ENCODE measurements at regions not wholly inside any gene's neighbourhood (a gene's known extent, or its start where the extent isn't known, plus 50 kb on each side); places are given as distances from the start of the nearest gene placed in this dataset.

GRCh38 chr12:118741194-118741593 lies 240.1 kb upstream of the SRRM4 start:
- BruUV-seq (replicated peaks): no TSS peak
- Histone ChIP-seq H3K4me3 (no peak overlapping the region), H3K79me2 (ENCODE audit: low read depth) (no peaks in the 10 kb centered on the region), H4K20me1 (ENCODE audit: insufficient read depth) (no peaks in the 10 kb centered on the region), H3K9me2 (ENCODE audit: insufficient read depth) (no peaks in the 10 kb centered on the region), H3F3A (ENCODE audit: insufficient read depth, low read depth) (no peaks in the 10 kb centered on the region), H2AFZ (no peak overlapping the region), H3K27me3 (ENCODE audit: insufficient read depth, low read depth) (no peaks in the 10 kb centered on the region), H3K4me2 (no peak overlapping the region), H3K36me3 (ENCODE audit: low read depth) (no peaks in the 10 kb centered on the region), H3K4me1 (replicated peaks; ENCODE audit: insufficient read depth) (no peaks in the 10 kb centered on the region), H3K27ac (no peak overlapping the region), H3K9me3 (ENCODE audit: insufficient read depth, low read depth) (no peaks in the 10 kb centered on the region)
- ChIA-PET POLR2A (ENCODE audit: unreplicated experiment) (no interaction called here), CTCF (no interaction called here)
- DNase-seq: no peak
- intact Hi-C loops (cut with micrococcal nuclease; ENCODE audit: unreplicated experiment): no loop called here
- no peak for TF ChIP-seq CTCF (conservative IDR thresholded peaks at IDR 0.05)
- no peak for TF ChIP-seq EZH2 (IDR thresholded peaks at IDR 0.05; ENCODE audit: low read depth)

- POLR2A ChIA-PET (ENCODE audit: unreplicated experiment): no interaction called here
- TF ChIP-seq CTCF (conservative IDR thresholded peaks at IDR 0.05): no peak
- TF ChIP-seq EZH2 (IDR thresholded peaks at IDR 0.05; ENCODE audit: low read depth): no peak
- Histone ChIP-seq H3K9me3 (ENCODE audit: insufficient read depth, low read depth) (no peaks in the 10 kb centered on the region), H3K27ac (no peak overlapping the region), H3K4me2 (no peak overlapping the region), H3K9me2 (ENCODE audit: insufficient read depth) (no peaks in the 10 kb centered on the region), H3K4me3 (no peak overlapping the region), H4K20me1 (ENCODE audit: insufficient read depth) (no peaks in the 10 kb centered on the region), H2AFZ (no peak overlapping the region), H3F3A (ENCODE audit: insufficient read depth, low read depth) (no peaks in the 10 kb centered on the region), H3K79me2 (ENCODE audit: low read depth) (no peaks in the 10 kb centered on the region), H3K36me3 (ENCODE audit: low read depth) (no peaks in the 10 kb centered on the region), H3K27me3 (ENCODE audit: insufficient read depth, low read depth) (no peaks in the 10 kb centered on the region), H3K4me1 (replicated peaks; ENCODE audit: insufficient read depth) (no peaks in the 10 kb centered on the region)
- no peak for DNase-seq
- intact Hi-C loops (cut with micrococcal nuclease; ENCODE audit: unreplicated experiment): no loop called here
- CTCF ChIA-PET: no interaction called here
- BruUV-seq (replicated peaks): no TSS peak
These were observed 238.9 kb upstream of the SRRM4 start for GRCh38 chr12:118742431-118742830.

- Histone ChIP-seq H3K4me2 (no peak overlapping the region), H3K4me3 (no peak overlapping the region), H3K79me2 (ENCODE audit: low read depth) (no peaks in the 10 kb centered on the region), H3K9me2 (ENCODE audit: insufficient read depth) (no peaks in the 10 kb centered on the region), H2AFZ (no peak overlapping the region), H4K20me1 (ENCODE audit: insufficient read depth) (no peaks in the 10 kb centered on the region), H3K27me3 (ENCODE audit: insufficient read depth, low read depth) (no peaks in the 10 kb centered on the region), H3K9me3 (ENCODE audit: insufficient read depth, low read depth) (no peaks in the 10 kb centered on the region), H3K4me1 (replicated peaks; ENCODE audit: insufficient read depth) (no peaks in the 10 kb centered on the region), H3F3A (ENCODE audit: insufficient read depth, low read depth) (no peaks in the 10 kb centered on the region), H3K36me3 (ENCODE audit: low read depth) (no peaks in the 10 kb centered on the region), H3K27ac (no peak overlapping the region)
- DNase-seq: no peak
- ChIA-PET POLR2A (ENCODE audit: unreplicated experiment) (no interaction called here), CTCF (no interaction called here)
- intact Hi-C loops (cut with micrococcal nuclease; ENCODE audit: unreplicated experiment): no loop called here
- no peak for TF ChIP-seq EZH2 (IDR thresholded peaks at IDR 0.05; ENCODE audit: low read depth)
- TF ChIP-seq CTCF (conservative IDR thresholded peaks at IDR 0.05): no peak
- no TSS peak for BruUV-seq (replicated peaks)
These were observed 237.2 kb upstream of the SRRM4 start for GRCh38 chr12:118743896-118744700.

All from PC-9 (cell line).